NB4 (cell line): ENCODE measurements at regions not wholly inside any gene's neighbourhood (a gene's known extent, or its start where the extent isn't known, plus 50 kb on each side); places are given as distances from the start of the nearest gene placed in this dataset.

Source experiments
- MAX ChIP-seq: IDR thresholded peaks from 2 replicates; pipeline ENCODE4 v1.6.1; 2011; ENCODE audit warnings: low read depth, low read length
- POLR2A ChIP-seq: IDR thresholded peaks from 2 replicates; pipeline ENCODE4 v1.6.1; 2011; ENCODE audit warnings: mild to moderate bottlenecking; ENCODE audit not compliant: insufficient read length; ENCODE audit errors: extremely low read depth
- TF ChIP-seq, protein P1 (sequence below): IDR thresholded peaks from one replicate; pipeline ENCODE4 v1.5.1; 2012; ENCODE audit warnings: low read depth, low read length

DNA sequence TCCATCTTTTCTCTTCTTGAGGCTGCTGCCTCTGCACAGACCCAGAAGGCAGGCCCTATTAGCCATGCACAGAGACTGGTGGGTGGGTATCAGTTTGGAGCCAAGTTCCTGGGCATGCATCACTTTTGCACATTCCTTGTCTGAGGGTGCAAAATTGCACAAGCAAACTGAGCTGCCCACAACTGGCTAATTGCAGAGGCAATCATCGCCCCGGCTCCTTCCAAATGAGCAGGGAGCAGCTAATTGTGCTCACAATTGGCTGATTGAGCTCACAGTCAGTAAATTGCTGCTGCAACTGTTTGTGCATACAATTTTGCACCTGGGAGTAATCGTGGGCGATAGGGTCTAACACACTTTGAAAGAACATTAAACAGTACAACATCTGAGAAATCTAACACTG, 511.4 kb downstream of the DHX35 start:
- TF ChIP-seq, protein P1, sequence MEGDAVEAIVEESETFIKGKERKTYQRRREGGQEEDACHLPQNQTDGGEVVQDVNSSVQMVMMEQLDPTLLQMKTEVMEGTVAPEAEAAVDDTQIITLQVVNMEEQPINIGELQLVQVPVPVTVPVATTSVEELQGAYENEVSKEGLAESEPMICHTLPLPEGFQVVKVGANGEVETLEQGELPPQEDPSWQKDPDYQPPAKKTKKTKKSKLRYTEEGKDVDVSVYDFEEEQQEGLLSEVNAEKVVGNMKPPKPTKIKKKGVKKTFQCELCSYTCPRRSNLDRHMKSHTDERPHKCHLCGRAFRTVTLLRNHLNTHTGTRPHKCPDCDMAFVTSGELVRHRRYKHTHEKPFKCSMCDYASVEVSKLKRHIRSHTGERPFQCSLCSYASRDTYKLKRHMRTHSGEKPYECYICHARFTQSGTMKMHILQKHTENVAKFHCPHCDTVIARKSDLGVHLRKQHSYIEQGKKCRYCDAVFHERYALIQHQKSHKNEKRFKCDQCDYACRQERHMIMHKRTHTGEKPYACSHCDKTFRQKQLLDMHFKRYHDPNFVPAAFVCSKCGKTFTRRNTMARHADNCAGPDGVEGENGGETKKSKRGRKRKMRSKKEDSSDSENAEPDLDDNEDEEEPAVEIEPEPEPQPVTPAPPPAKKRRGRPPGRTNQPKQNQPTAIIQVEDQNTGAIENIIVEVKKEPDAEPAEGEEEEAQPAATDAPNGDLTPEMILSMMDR: no peak
- no peak for TF ChIP-seq POLR2A
- no peak for TF ChIP-seq MAX
